Fibroblast of skin of abdomen (primary cell): ENCODE measurements at regions not wholly inside any gene's neighbourhood (a gene's known extent, or its start where the extent isn't known, plus 50 kb on each side); places are given as distances from the start of the nearest gene placed in this dataset.

Experiments used
- DNase-seq: peaks from one replicate; pipeline ENCODE4 v3.0.0-alpha.2; 2013

- no peak for DNase-seq
Measured at GRCh38 chr2:173740639-173741038, 224.5 kb downstream of the SP3 start.

DNA sequence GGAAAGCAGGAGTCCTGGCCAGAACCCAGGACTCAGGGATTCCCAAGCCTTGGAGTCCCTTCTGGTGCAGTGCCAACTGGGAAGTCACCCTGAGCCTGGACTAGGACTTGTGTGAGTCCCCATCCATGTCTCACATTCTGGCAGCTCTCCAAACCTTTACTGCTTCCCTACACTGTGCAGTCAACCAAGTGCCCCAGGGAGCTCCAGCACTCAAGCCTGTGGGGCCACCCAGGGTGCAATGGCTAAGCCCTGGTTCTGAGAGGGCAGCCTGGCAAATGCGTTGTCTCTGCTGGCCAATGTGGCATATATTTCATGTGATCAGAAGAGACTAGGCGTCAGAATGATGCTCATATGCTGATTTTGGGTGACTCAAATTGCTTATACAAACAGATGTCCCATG, 223.4 kb downstream of the SP3 start:
- no peak for DNase-seq

DNA sequence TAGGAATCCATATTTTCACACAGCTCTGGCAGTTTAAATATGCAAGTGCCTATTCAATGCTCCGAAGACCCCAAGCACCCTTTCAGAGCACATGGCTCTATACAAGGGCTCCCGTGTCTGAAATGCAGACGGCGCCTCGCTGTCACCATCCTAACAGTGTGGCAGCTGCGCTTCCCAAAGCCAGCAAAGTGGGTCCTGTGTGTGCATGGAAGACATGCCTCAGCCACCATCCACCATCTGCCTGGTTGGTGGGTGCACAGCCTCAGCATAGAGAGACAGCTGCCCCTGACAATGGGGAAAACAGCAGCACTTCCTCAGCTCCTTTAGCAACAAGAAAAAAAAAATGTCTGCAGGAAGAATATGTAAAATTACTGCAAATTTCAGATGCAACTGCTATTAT, 218.1 kb downstream of the SP3 start:
- no peak for DNase-seq

GRCh38 chr2:173749315-173749714, 215.9 kb downstream of the SP3 start:
- peak; percentile 37 for DNase-seq

DNA sequence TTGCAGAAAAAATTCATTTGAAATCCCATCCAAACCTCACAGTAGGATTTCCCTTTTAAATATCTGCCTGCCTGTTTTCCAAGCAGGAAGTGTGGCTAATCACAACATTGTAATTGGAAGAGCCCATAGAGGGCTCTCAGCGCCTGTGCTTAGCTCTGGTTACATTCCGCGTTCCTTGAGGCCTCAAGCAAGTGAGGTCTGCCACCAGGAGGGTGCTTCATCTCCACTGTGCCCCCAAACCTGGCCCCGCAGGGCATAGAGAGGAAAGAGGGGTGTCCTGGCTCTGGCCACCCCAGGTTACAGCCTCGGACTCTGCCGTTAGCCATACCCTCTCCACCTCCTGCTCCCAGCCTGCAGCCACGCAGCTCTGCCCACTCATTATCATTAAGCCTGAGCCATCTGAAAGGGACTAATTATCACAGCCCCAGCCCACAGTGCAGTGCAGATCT, 214.8 kb downstream of the SP3 start:
- DNase-seq, result peak; percentile 49

DNA sequence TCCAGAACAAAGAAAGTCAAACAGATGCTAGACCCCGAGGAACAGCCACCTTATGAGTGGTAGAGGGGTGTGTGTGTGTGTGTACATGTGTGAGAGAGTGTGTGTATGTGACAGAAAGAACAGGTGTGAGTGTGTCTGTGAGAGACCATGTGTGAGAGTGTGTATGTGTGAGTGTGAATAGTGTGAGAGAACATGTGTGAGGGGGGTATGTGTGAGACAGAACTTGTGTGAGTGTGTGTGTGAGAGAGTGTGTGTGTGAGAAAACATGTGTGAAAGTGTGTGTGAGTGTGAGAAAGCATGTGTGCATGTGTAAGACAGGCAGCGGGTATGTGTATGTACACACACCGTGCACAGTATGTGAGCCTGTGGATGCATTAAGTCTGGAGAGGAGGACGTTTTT, 214.3 kb downstream of the SP3 start:
- DNase-seq, result no peak

DNA sequence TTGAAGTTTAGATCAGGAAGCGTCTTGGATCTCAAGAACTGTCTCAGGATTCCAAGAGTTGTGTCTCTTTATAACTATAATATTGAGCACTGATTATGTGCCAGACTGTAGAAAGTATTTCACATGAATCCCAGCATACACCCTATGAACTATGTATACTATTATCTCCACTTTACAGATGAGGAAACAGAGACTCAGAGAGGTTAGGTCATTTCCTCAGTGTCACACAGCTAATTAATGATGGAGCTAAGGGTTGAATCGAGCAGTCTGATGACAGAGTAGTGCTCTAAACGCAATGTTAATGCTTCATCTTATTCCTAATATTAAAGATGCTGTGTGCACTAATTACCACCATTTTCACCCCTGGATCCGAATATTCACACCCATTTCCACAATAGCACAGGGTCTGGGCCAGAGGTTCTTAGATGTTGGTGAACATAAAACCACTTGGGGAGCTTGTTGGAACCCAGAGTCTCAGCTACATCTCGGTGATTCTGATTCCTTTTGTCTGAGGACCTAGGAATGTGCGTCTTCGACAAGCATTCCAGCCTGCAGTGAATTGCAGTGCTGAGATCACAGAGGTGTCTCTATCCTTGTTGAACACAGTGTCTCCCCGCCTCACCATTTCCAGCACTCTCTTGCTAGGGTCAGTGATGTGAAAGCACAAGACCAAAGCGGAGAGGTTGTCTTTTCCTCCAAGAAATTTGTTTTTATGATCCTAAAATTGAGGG, 213.8 kb downstream of the SP3 start:
- no peak for DNase-seq

DNA sequence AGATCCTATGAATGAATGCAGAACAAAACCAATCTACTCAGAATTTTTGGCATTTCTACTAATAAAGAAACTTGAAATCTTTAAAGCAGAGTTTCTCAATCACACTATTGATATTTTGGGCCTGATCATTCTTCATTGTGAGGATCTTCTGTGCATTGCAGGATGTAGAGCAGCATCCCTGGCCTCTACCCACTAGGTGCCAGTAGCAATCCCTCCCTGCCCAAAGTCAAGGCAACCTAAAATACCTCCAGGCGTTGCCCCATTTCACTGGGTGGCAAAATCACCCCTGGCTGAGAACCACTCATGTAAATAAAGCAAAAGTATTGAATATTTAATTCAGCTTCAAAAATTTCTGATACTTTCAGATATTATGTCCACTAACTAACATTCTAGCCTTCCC, 213.0 kb downstream of the SP3 start:
- peak; percentile 14 for DNase-seq

DNA sequence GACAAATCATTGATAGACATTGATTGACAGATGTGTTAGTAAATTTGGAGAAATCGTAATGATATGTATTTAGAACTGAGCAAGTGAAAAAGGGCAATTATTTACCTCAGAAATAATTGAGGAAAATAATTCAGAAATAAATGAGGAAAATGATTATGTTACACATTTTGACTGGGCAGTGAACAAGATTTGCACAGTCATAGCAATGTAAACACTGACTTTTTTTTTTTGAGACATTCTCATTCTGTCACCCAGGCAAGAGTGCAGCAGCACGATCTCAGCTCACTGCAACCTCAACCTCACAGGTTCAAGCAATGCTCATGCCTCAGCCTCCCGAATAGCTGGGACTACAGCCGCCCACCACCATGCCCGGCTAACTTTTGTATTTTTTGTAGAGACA, 211.7 kb downstream of the SP3 start:
- no peak for DNase-seq

- DNase-seq, result no peak
Measured at GRCh38 chr2:173754165-173754564, 211.0 kb downstream of the SP3 start.

- DNase-seq, result no peak
Measured at GRCh38 chr2:173754837-173755236, 210.3 kb downstream of the SP3 start.

DNA sequence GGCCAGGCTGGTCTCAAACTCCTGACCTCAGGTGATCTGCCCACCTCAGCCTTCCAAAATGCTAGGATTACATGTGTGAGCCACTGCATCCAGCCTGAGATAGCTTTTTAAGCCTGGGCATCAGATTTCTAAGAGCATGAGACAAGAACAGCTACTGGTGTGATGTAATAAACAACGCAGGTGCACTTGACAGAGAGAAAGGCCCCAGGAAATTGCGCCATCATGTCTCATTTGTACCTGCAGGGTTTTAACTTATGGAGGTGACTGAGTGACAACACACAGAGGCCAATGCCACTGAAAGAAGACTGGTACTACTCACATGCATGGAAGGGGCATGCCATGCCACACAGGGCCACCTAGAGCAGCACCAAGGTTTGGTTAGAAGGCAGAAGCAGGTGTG, 209.4 kb downstream of the SP3 start:
- no peak for DNase-seq

GRCh38 chr2:173759959-173760358, 205.2 kb downstream of the SP3 start:
- DNase-seq, result no peak

- peak; percentile 54 for DNase-seq
Measured at GRCh38 chr2:173760553-173760952, 204.6 kb downstream of the SP3 start.

DNA sequence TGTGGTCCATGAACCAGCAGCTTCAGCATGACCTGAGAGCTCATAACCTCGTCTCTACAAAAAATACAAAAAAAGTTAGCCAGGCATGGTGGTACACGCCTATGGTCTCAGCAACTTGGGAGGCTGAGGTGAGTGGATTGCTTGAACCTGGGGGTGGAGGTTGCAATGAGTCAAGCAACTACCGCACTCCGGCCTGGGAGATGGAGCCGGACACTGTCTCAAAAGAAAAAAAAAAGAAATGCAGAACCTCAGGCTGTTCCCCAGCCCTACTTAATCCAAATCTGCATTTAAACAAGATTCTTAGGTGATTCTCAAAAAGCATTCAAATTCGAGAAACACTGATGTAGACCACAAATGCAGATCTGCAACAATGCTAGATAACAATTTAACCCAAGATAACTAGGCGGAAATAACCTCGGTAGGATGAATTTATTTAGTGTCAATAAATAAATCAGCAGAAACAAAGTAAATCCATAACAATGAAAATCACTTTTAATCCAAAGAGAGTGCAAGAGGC, 203.5 kb downstream of the SP3 start:
- no peak for DNase-seq

- no peak for DNase-seq
Measured at GRCh38 chr2:173762221-173762620, 203.0 kb downstream of the SP3 start.

GRCh38 chr2:173762864-173763263, 202.3 kb downstream of the SP3 start:
- no peak for DNase-seq

GRCh38 chr2:173763641-173764040, 201.5 kb downstream of the SP3 start:
- DNase-seq, result no peak

- DNase-seq, result no peak
Measured at GRCh38 chr2:173764094-173764493, 201.1 kb downstream of the SP3 start.

- no peak for DNase-seq
Measured at GRCh38 chr2:173766537-173767289, 198.5 kb downstream of the SP3 start.

GRCh38 chr2:173770947-173771678, 194.1 kb downstream of the SP3 start:
- DNase-seq, result no peak

DNA sequence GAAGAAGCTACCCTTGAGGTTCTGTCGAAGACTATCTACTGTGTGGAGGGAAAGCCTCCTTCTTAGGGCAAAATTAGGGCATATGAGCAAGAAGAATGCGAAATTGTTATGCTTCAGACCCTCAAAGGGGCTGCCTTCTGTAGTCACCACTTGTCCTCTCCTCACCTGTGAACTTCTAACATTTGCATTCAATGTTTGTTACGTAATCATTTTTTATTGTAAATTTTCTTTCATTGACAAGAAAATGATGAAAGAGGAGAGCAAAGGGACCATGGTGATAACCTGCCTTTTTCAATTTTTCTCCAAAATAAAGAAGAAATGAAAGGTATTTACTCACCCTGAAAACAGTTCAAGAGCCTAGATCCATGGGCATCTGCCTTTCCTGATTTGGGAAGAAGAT, 193.0 kb downstream of the SP3 start:
- no peak for DNase-seq

GRCh38 chr2:173773076-173773475, 192.1 kb downstream of the SP3 start:
- no peak for DNase-seq
